Prostate gland (tissue), 2 donors: ENCODE measurements at regions not wholly inside any gene's neighbourhood (a gene's known extent, or its start where the extent isn't known, plus 50 kb on each side); places are given as distances from the start of the nearest gene placed in this dataset.

Experiments
- DNase-seq: peaks from one replicate; pipeline ENCODE4 v3.0.0-alpha.2; 2019; ENCODE audit warnings: low spot score
- H3K27ac ChIP-seq, 2 donors: fragments of 200-600 bp; sonication (generic); 2 replicates each; pipeline ENCODE4 v1.5.1; 2017 to 2019
- H3K27me3 ChIP-seq: fragments of 200-600 bp; sonication (generic); replicated peaks from 2 replicates; pipeline ENCODE4 v1.5.1; 2019; ENCODE audit not compliant: insufficient read depth
- H3K36me3 ChIP-seq, 2 donors: fragments of 200-600 bp; sonication (generic); 1 replicate in 1 of 2; 2 replicates in 1 of 2; pipeline versions ENCODE4 v1.5.1 to v1.8.1; 2017 to 2019
- H3K4me1 ChIP-seq: fragments of 200-600 bp; sonication (generic); replicated peaks from 2 replicates; pipeline ENCODE4 v1.5.1; 2019
- H3K4me3 ChIP-seq, 2 donors: fragments of 200-600 bp; sonication (generic); 2 replicates each; pipeline ENCODE4 v1.5.1; 2017 to 2019
- H3K9me3 ChIP-seq: fragments of 200-600 bp; sonication (generic); 2 replicates; pipeline ENCODE4 v1.5.1; 2017
- POLR2A ChIP-seq: fragments of 450-650 bp; IDR thresholded peaks from one replicate; pipeline ENCODE4 v1.6.1; 2016; ENCODE audit warnings: antibody characterized with exemption, mild to moderate bottlenecking
- POLR2AphosphoS5 ChIP-seq: sonication (generic); formaldehyde crosslinking; IDR thresholded peaks from one replicate; pipeline ENCODE4 v1.6.1; 2017; ENCODE audit warnings: antibody characterized with exemption
- WGBS: methylation state at CpG from one replicate; pipeline ENCODE4 v1.1.5; 2018; 5-methylcytosine and 5-hydroxymethylcytosine counted together
- intact Hi-C: fragments of 100-400 bp; cut with DNase I; formaldehyde crosslinking; loops from one replicate; pipeline ENCODE4 v1.14.2; 2022
- TF ChIP-seq, protein P1 (sequence below), 4 experiments: fragments of 200-600 bp in 2 of 4; fragments of 450-650 bp in 2 of 4; sonication (generic) in 2 of 4; IDR thresholded peaks; 1 replicate in 3 of 4; 2 replicates in 1 of 4; pipeline ENCODE4 v1.5.1; 2016 to 2019; ENCODE audit warnings: antibody characterized with exemption in 4 of 4, mild to moderate bottlenecking in 2 of 4, moderate library complexity in 2 of 4

DNA sequence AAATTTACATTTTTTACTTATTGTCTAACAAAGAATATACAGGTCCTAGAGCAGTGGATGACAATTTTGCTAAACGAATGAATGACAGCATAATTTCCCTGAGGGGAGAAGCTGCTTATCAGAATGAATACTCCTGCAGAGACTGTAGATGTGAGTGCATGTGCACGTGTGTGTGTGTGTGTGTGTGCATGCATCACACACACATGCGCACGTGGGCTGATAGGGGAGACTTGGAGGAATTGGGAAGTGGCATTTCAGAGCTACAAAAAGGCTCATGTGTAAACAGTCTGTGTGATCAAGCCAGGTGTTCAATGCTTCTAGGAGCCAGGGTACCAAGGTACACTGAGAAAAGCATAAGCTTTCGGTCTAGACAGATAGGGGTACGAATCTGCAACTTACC, 93.5 kb upstream of the SASH1 start:
- H3K27ac ChIP-seq = no peak overlapping the region
- H3K27me3 ChIP-seq = no peaks in the 10 kb centered on the region
- intact Hi-C loops = loop anchor here (5.0 kb wide), 1 partner anchor 72 kb away; no protein-coding TSS in a partner anchor
- H3K9me3 ChIP-seq = no peaks in the 10 kb centered on the region
- TF ChIP-seq POLR2AphosphoS5 (no peak), POLR2A (no peak)
- TF ChIP-seq, protein P1, sequence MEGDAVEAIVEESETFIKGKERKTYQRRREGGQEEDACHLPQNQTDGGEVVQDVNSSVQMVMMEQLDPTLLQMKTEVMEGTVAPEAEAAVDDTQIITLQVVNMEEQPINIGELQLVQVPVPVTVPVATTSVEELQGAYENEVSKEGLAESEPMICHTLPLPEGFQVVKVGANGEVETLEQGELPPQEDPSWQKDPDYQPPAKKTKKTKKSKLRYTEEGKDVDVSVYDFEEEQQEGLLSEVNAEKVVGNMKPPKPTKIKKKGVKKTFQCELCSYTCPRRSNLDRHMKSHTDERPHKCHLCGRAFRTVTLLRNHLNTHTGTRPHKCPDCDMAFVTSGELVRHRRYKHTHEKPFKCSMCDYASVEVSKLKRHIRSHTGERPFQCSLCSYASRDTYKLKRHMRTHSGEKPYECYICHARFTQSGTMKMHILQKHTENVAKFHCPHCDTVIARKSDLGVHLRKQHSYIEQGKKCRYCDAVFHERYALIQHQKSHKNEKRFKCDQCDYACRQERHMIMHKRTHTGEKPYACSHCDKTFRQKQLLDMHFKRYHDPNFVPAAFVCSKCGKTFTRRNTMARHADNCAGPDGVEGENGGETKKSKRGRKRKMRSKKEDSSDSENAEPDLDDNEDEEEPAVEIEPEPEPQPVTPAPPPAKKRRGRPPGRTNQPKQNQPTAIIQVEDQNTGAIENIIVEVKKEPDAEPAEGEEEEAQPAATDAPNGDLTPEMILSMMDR (IDR thresholded peaks at IDR 0.05) = no peak
- no peaks in the 10 kb centered on the region for H3K36me3 ChIP-seq
- WGBS = 75% methylated on average over 6 of the region's 6 CpGs
- DNase-seq = no peak
- no peaks in the 10 kb centered on the region for H3K4me1 ChIP-seq
- H3K4me3 ChIP-seq = no peak overlapping the region

DNA sequence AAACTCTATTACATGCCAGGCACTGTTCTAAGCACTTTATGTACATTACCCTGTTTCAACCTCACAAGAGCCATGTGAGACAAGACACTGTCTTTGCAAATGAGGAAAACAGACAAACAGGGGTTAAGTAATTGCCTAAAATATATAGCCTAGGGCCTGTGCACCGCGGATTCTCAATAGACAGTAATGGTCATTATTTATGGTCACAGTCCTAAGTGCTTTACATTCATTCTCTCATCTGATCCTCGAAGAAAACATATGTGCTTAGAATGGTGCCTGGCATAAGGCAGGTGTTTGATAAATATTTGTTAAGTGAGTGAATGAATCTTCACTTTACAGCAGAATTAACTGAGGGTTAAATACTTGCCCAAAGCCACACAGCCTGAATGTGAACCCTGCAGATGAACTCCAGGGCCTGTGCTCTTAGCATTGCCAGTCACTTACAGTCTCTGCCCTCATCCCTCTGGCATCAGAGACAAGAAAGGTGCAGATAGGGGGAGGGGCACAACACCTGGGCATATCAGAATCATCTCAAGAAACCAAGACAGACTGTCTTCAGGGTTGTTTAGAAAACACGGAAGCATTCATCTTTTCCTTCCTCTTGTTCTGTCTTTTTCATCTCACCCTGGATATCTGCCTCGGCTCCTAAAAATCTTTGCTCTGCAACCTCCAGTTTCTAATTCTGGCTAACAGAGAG, 92.8 kb upstream of the SASH1 start:
- intact Hi-C loops = loop anchor here (5.0 to 10.0 kb wide), 2 partner anchors 73 to 215 kb away; no protein-coding TSS in a partner anchor
- Histone ChIP-seq H3K4me1 (no peaks in the 10 kb centered on the region), H3K4me3 (no peak overlapping the region), H3K36me3 (no peaks in the 10 kb centered on the region), H3K27me3 (no peaks in the 10 kb centered on the region), H3K27ac (no peak overlapping the region), H3K9me3 (no peaks in the 10 kb centered on the region)
- no peak for DNase-seq
- WGBS = 62% methylated on average over 5 of the region's 5 CpGs
- TF ChIP-seq POLR2AphosphoS5 = no peak
- TF ChIP-seq, protein P1 (IDR thresholded peaks at IDR 0.05) = no peak
- no peak for TF ChIP-seq POLR2A

DNA sequence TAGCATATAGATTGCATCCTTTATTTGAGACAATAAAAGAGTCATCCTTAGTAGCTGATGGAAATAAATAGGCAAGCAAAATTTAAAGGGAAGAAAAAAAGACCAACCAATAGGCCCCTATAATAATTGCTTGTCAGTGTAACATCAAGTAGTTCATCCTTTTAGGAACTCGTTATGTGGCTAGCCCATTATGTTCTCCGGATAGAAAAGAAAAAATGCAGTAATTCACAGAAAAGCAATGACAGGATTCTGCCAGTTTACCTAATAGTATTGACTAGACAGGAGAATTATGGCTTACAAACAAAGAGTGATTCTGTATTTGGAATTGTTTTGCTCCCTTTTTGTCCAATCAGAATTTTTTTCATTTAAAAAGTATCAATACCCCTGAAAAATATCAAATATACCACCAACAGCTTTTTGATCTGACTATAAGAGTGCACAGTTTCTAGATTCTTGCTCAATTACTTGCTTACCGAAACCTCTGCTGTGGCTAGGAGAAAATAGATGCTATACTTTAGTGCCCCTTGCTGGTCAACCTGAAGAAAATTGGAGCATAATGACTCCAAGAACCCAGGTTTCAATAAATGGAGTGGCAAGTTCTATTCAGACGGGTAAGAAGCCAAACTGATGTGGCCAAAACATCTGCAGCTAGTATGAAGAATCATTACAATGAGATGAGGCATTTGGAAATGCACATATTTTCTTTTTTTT, 91.5 kb upstream of the SASH1 start:
- Histone ChIP-seq H3K4me1 (no peaks in the 10 kb centered on the region), H3K27me3 (no peaks in the 10 kb centered on the region), H3K36me3 (no peaks in the 10 kb centered on the region), H3K9me3 (no peaks in the 10 kb centered on the region), H3K27ac (no peak overlapping the region), H3K4me3 (no peak overlapping the region)
- no peak for DNase-seq
- TF ChIP-seq, protein P1 (IDR thresholded peaks at IDR 0.05) = peak in 3 of 4 experiments; percentile 28 to 65 (median 59)
- TF ChIP-seq POLR2AphosphoS5 = peak; percentile 44
- TF ChIP-seq POLR2A = no peak
- 24% methylated on average over 4 of the region's 4 CpGs for WGBS
- intact Hi-C loops = loop anchor here (10.0 kb wide), 1 partner anchor 214 kb away; no protein-coding TSS in a partner anchor

DNA sequence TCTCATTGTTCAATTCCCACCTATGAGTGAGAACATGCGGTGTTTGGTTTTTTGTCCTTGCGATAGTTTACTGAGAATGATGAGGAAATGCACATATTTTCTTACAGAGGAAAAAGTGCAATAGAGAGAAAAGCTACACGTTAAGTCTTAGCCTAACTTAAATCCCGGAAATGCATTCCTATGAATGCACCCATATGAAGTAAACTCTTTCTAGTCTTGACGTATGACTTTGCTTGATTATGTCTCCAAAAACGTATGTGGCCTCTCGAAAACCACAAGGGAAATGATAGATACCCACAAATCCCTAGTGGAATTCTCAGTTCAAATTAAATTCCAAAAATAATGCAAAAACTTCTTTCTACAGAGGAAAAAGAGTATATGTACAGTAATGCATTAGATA, 90.7 kb upstream of the SASH1 start:
- Histone ChIP-seq H3K27ac (no peak overlapping the region), H3K9me3 (no peaks in the 10 kb centered on the region), H3K27me3 (no peaks in the 10 kb centered on the region), H3K36me3 (no peaks in the 10 kb centered on the region), H3K4me1 (no peaks in the 10 kb centered on the region), H3K4me3 (no peak overlapping the region)
- intact Hi-C loops = loop anchor here (10.0 kb wide), 1 partner anchor 213 kb away; no protein-coding TSS in a partner anchor
- TF ChIP-seq, protein P1 (IDR thresholded peaks at IDR 0.05) = no peak
- TF ChIP-seq POLR2A (no peak), POLR2AphosphoS5 (no peak)
- WGBS = 87% methylated on average over 7 of the region's 7 CpGs
- DNase-seq = no peak
